ENCODE measurements at regions not wholly inside any gene's neighbourhood (a gene's known extent, or its start where the extent isn't known, plus 50 kb on each side); places are given as distances from the start of the nearest gene placed in this dataset.

- no peaks in the 10 kb centered on the region for H3K36me3 ChIP-seq (ENCODE audit: insufficient read depth, low read length)
- no peak overlapping the region for H2AFZ ChIP-seq (ENCODE audit: low read length)
- H3K4me2 ChIP-seq (ENCODE audit: low read length) = no peak overlapping the region
- no TSS peak for BruUV-seq (replicated peaks)
- H3K9me3 ChIP-seq (ENCODE audit: low read length) = no peaks in the 10 kb centered on the region
- ChIA-PET POLR2A (no interaction called here), CTCF (ENCODE audit: unreplicated experiment) (no interaction called here)
- H4K20me1 ChIP-seq (ENCODE audit: insufficient read depth, low read length) = no peaks in the 10 kb centered on the region
- H3K79me2 ChIP-seq (ENCODE audit: insufficient read depth, low read depth, low read length) = no peaks in the 10 kb centered on the region
- no peak for TF ChIP-seq EZH2phosphoT487 (IDR thresholded peaks at IDR 0.05; ENCODE audit: borderline replicate concordance, low read depth, low read length)
- TF ChIP-seq CTCF (conservative IDR thresholded peaks at IDR 0.05; ENCODE audit: low read length) = no peak
- no peak overlapping the region for H3K27ac ChIP-seq (ENCODE audit: low read depth, low read length, poor library complexity, severe bottlenecking)
- intact Hi-C loops (cut with micrococcal nuclease; ENCODE audit: unreplicated experiment) = no loop called here
- peaks cover 5% of the 10 kb centered on the region for H3K4me1 ChIP-seq (ENCODE audit: insufficient read depth, low read length, poor library complexity, severe bottlenecking)
- no peak for DNase-seq (ENCODE audit: low spot score)
- H3K9me2 ChIP-seq (ENCODE audit: insufficient read depth, low read length) = no peaks in the 10 kb centered on the region
- no peak overlapping the region for H3K4me3 ChIP-seq (ENCODE audit: low read depth, low read length, poor library complexity, severe bottlenecking)
Measured at GRCh38 chr11:43577566-43578264, 102.8 kb upstream of the HSD17B12 start.

GRCh38 chr11:43578346-43579170 is 102.0 kb upstream of the HSD17B12 start:
- TF ChIP-seq EZH2phosphoT487 (IDR thresholded peaks at IDR 0.05; ENCODE audit: borderline replicate concordance, low read depth, low read length) = no peak
- no peak for TF ChIP-seq CTCF (conservative IDR thresholded peaks at IDR 0.05; ENCODE audit: low read length)
- H3K79me2 ChIP-seq (ENCODE audit: insufficient read depth, low read depth, low read length) = no peaks in the 10 kb centered on the region
- H3K4me3 ChIP-seq (ENCODE audit: low read depth, low read length, poor library complexity, severe bottlenecking) = peak overlapping the region; percentile 65
- POLR2A ChIA-PET = interaction anchor here (0.8 kb wide), 1 partner anchor 64 kb away, joined by 3 read pairs; no protein-coding TSS in a partner anchor
- H4K20me1 ChIP-seq (ENCODE audit: insufficient read depth, low read length) = no peaks in the 10 kb centered on the region
- H3K27ac ChIP-seq (ENCODE audit: low read depth, low read length, poor library complexity, severe bottlenecking) = no peak overlapping the region
- DNase-seq (ENCODE audit: low spot score) = no peak
- no peaks in the 10 kb centered on the region for H3K36me3 ChIP-seq (ENCODE audit: insufficient read depth, low read length)
- peak overlapping the region; percentile 52 for H3K4me2 ChIP-seq (ENCODE audit: low read length)
- H3K4me1 ChIP-seq (ENCODE audit: insufficient read depth, low read length, poor library complexity, severe bottlenecking) = peaks cover 5% of the 10 kb centered on the region
- CTCF ChIA-PET (ENCODE audit: unreplicated experiment) = interaction anchor here (0.6 kb wide), 1 partner anchor 42 kb away, joined by 19 read pairs; no protein-coding TSS in a partner anchor
- intact Hi-C loops (cut with micrococcal nuclease; ENCODE audit: unreplicated experiment) = no loop called here
- no peak overlapping the region for H2AFZ ChIP-seq (ENCODE audit: low read length)
- H3K9me3 ChIP-seq (ENCODE audit: low read length) = no peaks in the 10 kb centered on the region
- no TSS peak for BruUV-seq (replicated peaks)
- H3K9me2 ChIP-seq (ENCODE audit: insufficient read depth, low read length) = no peaks in the 10 kb centered on the region

Measured in OCI-LY7 (cell line).